ENCODE measurements at regions not wholly inside any gene's neighbourhood (a gene's known extent, or its start where the extent isn't known, plus 50 kb on each side); places are given as distances from the start of the nearest gene placed in this dataset.

DNA sequence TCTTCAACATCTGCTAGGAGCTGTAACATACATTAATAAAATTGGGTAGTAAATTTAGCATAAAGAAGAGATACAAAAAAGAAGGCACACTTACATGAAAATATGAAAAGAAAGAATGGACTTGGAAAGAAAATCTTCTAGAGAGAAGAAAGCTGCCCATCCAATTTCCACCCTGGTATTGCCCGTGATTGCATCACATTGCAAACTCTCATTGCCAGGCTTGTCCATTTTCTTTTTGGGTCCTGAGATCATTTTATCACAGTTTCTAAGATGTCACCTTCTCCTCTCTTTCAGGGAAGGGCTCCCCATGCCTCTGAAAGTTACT, 321.5 kb downstream of the RND3 start:
- TF ChIP-seq, protein P1, sequence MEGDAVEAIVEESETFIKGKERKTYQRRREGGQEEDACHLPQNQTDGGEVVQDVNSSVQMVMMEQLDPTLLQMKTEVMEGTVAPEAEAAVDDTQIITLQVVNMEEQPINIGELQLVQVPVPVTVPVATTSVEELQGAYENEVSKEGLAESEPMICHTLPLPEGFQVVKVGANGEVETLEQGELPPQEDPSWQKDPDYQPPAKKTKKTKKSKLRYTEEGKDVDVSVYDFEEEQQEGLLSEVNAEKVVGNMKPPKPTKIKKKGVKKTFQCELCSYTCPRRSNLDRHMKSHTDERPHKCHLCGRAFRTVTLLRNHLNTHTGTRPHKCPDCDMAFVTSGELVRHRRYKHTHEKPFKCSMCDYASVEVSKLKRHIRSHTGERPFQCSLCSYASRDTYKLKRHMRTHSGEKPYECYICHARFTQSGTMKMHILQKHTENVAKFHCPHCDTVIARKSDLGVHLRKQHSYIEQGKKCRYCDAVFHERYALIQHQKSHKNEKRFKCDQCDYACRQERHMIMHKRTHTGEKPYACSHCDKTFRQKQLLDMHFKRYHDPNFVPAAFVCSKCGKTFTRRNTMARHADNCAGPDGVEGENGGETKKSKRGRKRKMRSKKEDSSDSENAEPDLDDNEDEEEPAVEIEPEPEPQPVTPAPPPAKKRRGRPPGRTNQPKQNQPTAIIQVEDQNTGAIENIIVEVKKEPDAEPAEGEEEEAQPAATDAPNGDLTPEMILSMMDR (conservative IDR thresholded peaks at IDR 0.05; ENCODE audit: control insufficient read depth, insufficient read depth, low read depth, low read length) = no peak
- no peak overlapping the region for H3K4me3 ChIP-seq (ENCODE audit: control insufficient read depth, low read depth, low read length)

DNA sequence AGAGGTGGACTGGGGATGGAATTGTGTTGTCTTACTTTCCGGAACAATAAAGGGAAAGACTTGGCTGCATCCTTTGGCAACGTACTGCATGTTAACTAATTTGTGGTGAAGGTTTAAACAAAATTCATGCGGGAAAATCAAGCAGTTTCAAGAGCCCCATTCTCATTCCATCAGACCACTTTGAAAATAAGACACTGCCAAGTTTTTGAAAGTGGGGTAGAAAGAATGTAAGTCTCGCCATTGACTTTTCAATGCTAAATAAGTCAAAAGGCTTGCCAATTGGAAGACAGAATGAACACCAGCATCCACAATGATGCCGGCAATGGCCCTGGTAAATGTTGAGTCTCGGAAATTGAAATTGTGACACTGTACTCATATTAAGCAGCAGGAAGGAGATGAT, 322.0 kb downstream of the RND3 start:
- TF ChIP-seq, protein P1 (conservative IDR thresholded peaks at IDR 0.05; ENCODE audit: control insufficient read depth, insufficient read depth, low read depth, low read length) = no peak
- no peak for DNase-seq (ENCODE audit: low read depth)
- no peak overlapping the region for H3K4me3 ChIP-seq (ENCODE audit: control insufficient read depth, low read depth, low read length)

More for the DNA sequence above, 321.5 kb downstream of the RND3 start:
- DNase-seq (ENCODE audit: low read depth) = no peak

DNA sequence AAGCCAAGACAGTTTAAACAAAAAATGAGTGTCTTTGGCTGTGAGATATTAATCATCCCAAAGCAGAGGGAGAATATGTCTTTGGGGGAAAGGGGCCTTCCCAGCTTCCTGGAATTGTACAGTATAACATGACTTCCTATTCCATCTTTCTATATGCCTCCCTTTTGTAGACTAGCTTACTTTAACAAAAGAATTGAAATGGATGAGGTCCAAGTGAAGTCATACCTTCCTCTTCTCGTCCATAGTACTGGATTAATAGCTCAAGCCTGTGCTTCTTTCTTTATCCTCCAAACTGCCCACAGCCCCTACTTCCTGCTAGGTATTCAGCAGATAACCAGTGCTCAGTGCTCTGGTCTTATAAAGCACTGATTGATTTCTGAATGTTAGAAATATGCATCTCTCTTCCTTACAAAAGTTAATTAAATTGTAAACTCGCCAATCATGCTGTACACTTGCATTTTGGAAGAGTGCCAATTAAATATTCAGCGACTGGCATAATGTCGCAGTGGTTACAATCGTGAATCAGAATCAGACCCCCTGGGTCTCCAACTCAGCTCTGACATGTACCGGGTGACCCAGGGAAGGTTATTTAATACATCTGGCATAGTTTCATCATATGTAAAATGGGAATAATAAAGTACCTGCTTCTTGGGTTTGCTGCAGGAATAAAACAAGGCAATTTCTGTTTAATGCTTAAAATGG, 325.1 kb downstream of the RND3 start:
- TF ChIP-seq, protein P1 (conservative IDR thresholded peaks at IDR 0.05; ENCODE audit: control insufficient read depth, insufficient read depth, low read depth, low read length) = no peak
- H3K4me3 ChIP-seq (ENCODE audit: control insufficient read depth, low read depth, low read length) = no peak overlapping the region
- DNase-seq (ENCODE audit: low read depth) = no peak

DNA sequence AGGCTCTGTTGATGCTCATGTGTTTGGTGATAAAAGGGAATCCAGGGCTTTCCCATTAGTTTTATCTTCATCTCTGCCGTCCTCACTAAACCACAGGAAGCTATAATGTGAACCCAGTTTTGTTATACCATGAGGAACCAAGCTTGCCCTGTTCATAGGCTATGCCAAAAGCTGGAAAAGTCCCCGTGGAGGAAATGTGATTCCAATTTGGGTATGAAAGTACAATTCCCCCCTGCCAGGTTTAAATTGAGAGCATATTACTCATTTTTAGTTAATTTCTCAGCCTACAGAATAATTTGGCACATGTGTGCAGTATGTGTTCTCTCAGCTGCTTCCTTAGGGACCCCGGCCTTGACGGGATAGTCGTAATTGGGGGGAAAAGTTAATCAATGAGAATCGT, 327.4 kb downstream of the RND3 start:
- H3K4me3 ChIP-seq (ENCODE audit: control insufficient read depth, low read depth, low read length) = no peak overlapping the region
- TF ChIP-seq, protein P1 (conservative IDR thresholded peaks at IDR 0.05; ENCODE audit: control insufficient read depth, insufficient read depth, low read depth, low read length) = no peak
- no peak for DNase-seq (ENCODE audit: low read depth)

DNA sequence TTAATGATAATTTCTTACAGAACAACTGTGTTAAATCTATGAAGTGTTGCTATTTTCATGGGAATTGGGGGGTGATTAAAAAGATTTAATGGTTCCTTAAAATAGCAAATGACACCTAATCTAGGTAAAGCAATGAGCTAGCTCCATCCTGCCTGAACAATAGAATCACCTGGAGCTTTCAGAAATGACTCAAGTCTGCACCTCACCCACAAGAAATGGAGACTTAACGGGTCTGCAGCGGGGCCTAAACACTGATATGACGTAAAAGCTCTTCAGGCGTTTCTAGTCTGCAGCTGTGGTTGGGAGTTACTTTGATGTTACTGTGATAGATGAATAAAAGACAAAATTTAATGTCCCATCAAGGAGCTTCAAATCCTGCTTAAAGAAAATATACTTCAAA, 328.2 kb downstream of the RND3 start:
- TF ChIP-seq, protein P1 (conservative IDR thresholded peaks at IDR 0.05; ENCODE audit: control insufficient read depth, insufficient read depth, low read depth, low read length) = no peak
- DNase-seq (ENCODE audit: low read depth) = no peak
- H3K4me3 ChIP-seq (ENCODE audit: control insufficient read depth, low read depth, low read length) = no peak overlapping the region

DNA sequence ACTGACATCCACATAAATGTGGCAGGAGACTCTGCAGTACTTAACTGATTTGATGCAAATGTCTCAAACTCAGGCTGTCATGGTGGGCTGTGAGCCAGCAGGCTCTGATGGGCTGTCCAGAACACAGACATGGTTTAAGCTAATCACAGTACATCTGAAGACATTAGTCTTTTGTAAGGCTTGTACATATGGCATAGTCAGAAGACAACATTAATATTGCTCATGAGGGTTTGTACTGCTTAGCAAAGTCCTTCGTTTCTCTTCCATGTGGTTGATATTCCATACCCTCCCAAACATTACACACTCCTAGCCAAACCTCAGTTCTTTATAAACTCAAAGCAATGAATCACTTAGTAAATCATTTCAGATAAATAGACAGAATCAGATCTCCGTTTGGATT, 330.6 kb downstream of the RND3 start:
- DNase-seq (ENCODE audit: low read depth) = no peak
- no peak overlapping the region for H3K4me3 ChIP-seq (ENCODE audit: control insufficient read depth, low read depth, low read length)
- TF ChIP-seq, protein P1 (conservative IDR thresholded peaks at IDR 0.05; ENCODE audit: control insufficient read depth, insufficient read depth, low read depth, low read length) = no peak

DNA sequence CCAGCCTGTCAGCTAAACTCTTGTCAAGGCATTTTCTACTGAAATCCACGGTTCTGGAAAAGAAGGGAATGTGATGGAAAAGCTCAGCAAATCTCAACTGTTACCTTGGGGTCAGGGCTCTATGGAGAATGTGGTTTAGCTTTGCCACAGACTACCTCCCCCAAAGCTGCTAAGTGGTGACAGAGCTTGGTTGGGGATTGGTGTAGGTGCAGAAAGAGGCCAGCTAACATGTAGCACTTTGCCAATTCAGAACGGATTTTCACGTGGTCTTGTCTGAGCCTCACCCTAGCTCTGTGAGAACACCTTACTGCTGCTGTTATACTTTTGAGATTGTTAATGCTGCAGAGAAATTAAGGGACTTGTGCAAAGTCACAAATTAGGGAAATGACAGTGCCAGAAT, 331.1 kb downstream of the RND3 start:
- TF ChIP-seq, protein P1 (conservative IDR thresholded peaks at IDR 0.05; ENCODE audit: control insufficient read depth, insufficient read depth, low read depth, low read length) = no peak
- no peak for DNase-seq (ENCODE audit: low read depth)
- no peak overlapping the region for H3K4me3 ChIP-seq (ENCODE audit: control insufficient read depth, low read depth, low read length)
